ENCODE measurements at regions not wholly inside any gene's neighbourhood (a gene's known extent, or its start where the extent isn't known, plus 50 kb on each side); places are given as distances from the start of the nearest gene placed in this dataset.

- Mint-ChIP-seq H3K36me3 (ENCODE audit: low read depth) (no peaks in the 10 kb centered on the region), H3K27ac (no peak overlapping the region), H3K9me3 (no peaks in the 10 kb centered on the region), H3K4me1 (no peaks in the 10 kb centered on the region), H3K4me3 (no peak overlapping the region), H3K27me3 (peaks cover 3% of the 10 kb centered on the region)
- POLR2A ChIA-PET: no interaction called here
- CTCF ChIA-PET: no interaction called here
- no peak for DNase-seq
Observed at GRCh38 chr1:29958271-29958670, 721.9 kb downstream of the PTPRU start.

GRCh38 chr1:29956349-29957030 lies 720.2 kb downstream of the PTPRU start:
- Mint-ChIP-seq H3K27me3 (peaks cover 6% of the 10 kb centered on the region), H3K4me3 (no peak overlapping the region), H3K27ac (no peak overlapping the region), H3K36me3 (ENCODE audit: low read depth) (no peaks in the 10 kb centered on the region), H3K9me3 (no peaks in the 10 kb centered on the region), H3K4me1 (no peaks in the 10 kb centered on the region)
- POLR2A ChIA-PET: no interaction called here
- CTCF ChIA-PET: interaction anchor here (1.1 to 1.6 kb wide), 2 partner anchors 163 to 276 kb away, joined by 3 read pairs; no protein-coding TSS in a partner anchor
- DNase-seq: no peak

- H3K4me3 Mint-ChIP-seq: no peak overlapping the region
- no peaks in the 10 kb centered on the region for H3K4me1 Mint-ChIP-seq
- ChIA-PET CTCF (no interaction called here), POLR2A (no interaction called here)
- H3K36me3 Mint-ChIP-seq (ENCODE audit: low read depth): no peaks in the 10 kb centered on the region
- peaks cover 6% of the 10 kb centered on the region for H3K27me3 Mint-ChIP-seq
- DNase-seq: no peak
- H3K9me3 Mint-ChIP-seq: no peaks in the 10 kb centered on the region
- no peak overlapping the region for H3K27ac Mint-ChIP-seq
Observed at GRCh38 chr1:29954591-29954990, 718.3 kb downstream of the PTPRU start.

GRCh38 chr1:29953961-29954360 lies 717.6 kb downstream of the PTPRU start:
- Mint-ChIP-seq H3K27me3 (peaks cover 6% of the 10 kb centered on the region), H3K27ac (no peak overlapping the region), H3K36me3 (ENCODE audit: low read depth) (no peaks in the 10 kb centered on the region), H3K4me1 (no peaks in the 10 kb centered on the region), H3K4me3 (no peak overlapping the region), H3K9me3 (no peaks in the 10 kb centered on the region)
- ChIA-PET CTCF (no interaction called here), POLR2A (no interaction called here)
- DNase-seq: no peak

DNA sequence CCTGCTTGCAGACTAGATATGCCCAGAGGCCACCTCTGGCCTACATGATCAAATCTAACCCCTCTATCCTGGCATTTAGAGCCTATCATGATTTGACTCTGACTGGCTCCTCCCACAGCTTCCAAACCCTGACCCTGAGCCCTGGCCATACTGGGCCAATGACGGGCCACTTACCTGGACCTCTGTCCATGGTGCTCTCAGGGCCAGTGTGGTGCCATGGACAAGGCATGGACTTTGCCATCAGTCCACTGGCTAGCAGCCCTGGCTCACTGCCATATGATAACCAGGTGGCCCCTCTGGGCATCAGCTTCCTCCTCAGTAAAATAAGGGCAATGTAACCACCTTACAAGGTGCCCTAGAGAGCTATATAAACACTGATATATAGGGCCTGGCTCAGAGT lies 713.4 kb downstream of the PTPRU start:
- ChIA-PET POLR2A (no interaction called here), CTCF (no interaction called here)
- no peaks in the 10 kb centered on the region for H3K9me3 Mint-ChIP-seq
- no peak overlapping the region for H3K27ac Mint-ChIP-seq
- no peaks in the 10 kb centered on the region for H3K36me3 Mint-ChIP-seq (ENCODE audit: low read depth)
- H3K4me1 Mint-ChIP-seq: no peaks in the 10 kb centered on the region
- H3K4me3 Mint-ChIP-seq: no peak overlapping the region
- H3K27me3 Mint-ChIP-seq: peaks cover 7% of the 10 kb centered on the region
- DNase-seq: no peak

- Mint-ChIP-seq H3K27ac (no peak overlapping the region), H3K4me3 (no peak overlapping the region), H3K27me3 (peaks cover 7% of the 10 kb centered on the region), H3K9me3 (no peaks in the 10 kb centered on the region), H3K36me3 (ENCODE audit: low read depth) (no peaks in the 10 kb centered on the region), H3K4me1 (no peaks in the 10 kb centered on the region)
- no peak for DNase-seq
- CTCF ChIA-PET: no interaction called here
- POLR2A ChIA-PET: no interaction called here
Observed at GRCh38 chr1:29948581-29948980, 712.3 kb downstream of the PTPRU start.

- H3K36me3 Mint-ChIP-seq (ENCODE audit: low read depth): no peaks in the 10 kb centered on the region
- ChIA-PET CTCF (no interaction called here), POLR2A (no interaction called here)
- no peaks in the 10 kb centered on the region for H3K4me1 Mint-ChIP-seq
- H3K9me3 Mint-ChIP-seq: no peaks in the 10 kb centered on the region
- peaks cover 3% of the 10 kb centered on the region for H3K27me3 Mint-ChIP-seq
- no peak overlapping the region for H3K4me3 Mint-ChIP-seq
- no peak for DNase-seq
- H3K27ac Mint-ChIP-seq: no peak overlapping the region
Observed at GRCh38 chr1:29946057-29946456, 709.7 kb downstream of the PTPRU start.

GRCh38 chr1:29945426-29945825 lies 709.1 kb downstream of the PTPRU start:
- H3K27ac Mint-ChIP-seq: no peak overlapping the region
- H3K4me1 Mint-ChIP-seq: no peaks in the 10 kb centered on the region
- ChIA-PET POLR2A (no interaction called here), CTCF (no interaction called here)
- no peak overlapping the region for H3K4me3 Mint-ChIP-seq
- no peak for DNase-seq
- H3K36me3 Mint-ChIP-seq (ENCODE audit: low read depth): no peaks in the 10 kb centered on the region
- H3K27me3 Mint-ChIP-seq: peaks cover 3% of the 10 kb centered on the region
- no peaks in the 10 kb centered on the region for H3K9me3 Mint-ChIP-seq

GRCh38 chr1:29944253-29944905 lies 708.1 kb downstream of the PTPRU start:
- Mint-ChIP-seq H3K9me3 (no peaks in the 10 kb centered on the region), H3K4me1 (no peaks in the 10 kb centered on the region), H3K27ac (no peak overlapping the region), H3K36me3 (ENCODE audit: low read depth) (no peaks in the 10 kb centered on the region), H3K27me3 (peaks cover 6% of the 10 kb centered on the region), H3K4me3 (no peak overlapping the region)
- CTCF ChIA-PET: no interaction called here
- no peak for DNase-seq
- POLR2A ChIA-PET: no interaction called here

- Mint-ChIP-seq H3K9me3 (no peaks in the 10 kb centered on the region), H3K27me3 (peaks cover 6% of the 10 kb centered on the region), H3K36me3 (ENCODE audit: low read depth) (no peaks in the 10 kb centered on the region), H3K4me1 (no peaks in the 10 kb centered on the region), H3K27ac (no peak overlapping the region), H3K4me3 (no peak overlapping the region)
- CTCF ChIA-PET: no interaction called here
- no peak for DNase-seq
- POLR2A ChIA-PET: no interaction called here
Observed at GRCh38 chr1:29943034-29943433, 706.7 kb downstream of the PTPRU start.

DNA sequence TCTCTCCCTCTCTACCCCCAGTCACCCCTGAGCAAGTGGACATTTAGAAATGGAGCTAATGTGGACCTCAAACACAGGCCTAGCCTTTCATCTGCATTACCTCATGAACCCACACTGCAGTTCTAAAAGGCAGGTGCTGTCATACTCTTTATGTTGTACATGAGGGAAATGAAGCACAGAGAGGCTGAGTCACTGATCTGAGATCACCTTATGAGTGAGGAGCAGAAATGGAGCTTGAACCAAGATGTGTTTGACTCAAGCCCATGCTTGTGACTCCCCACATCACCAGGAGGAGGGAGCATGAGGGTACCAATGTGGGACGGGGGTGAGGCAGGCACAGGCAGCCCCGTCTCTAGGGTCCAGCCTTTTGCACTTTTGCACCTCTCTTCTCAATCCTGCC lies 702.8 kb downstream of the PTPRU start:
- Mint-ChIP-seq H3K9me3 (no peaks in the 10 kb centered on the region), H3K27me3 (peaks cover 2% of the 10 kb centered on the region), H3K4me1 (no peaks in the 10 kb centered on the region), H3K36me3 (ENCODE audit: low read depth) (no peaks in the 10 kb centered on the region), H3K4me3 (no peak overlapping the region), H3K27ac (no peak overlapping the region)
- no peak for DNase-seq
- ChIA-PET POLR2A (no interaction called here), CTCF (no interaction called here)

DNA sequence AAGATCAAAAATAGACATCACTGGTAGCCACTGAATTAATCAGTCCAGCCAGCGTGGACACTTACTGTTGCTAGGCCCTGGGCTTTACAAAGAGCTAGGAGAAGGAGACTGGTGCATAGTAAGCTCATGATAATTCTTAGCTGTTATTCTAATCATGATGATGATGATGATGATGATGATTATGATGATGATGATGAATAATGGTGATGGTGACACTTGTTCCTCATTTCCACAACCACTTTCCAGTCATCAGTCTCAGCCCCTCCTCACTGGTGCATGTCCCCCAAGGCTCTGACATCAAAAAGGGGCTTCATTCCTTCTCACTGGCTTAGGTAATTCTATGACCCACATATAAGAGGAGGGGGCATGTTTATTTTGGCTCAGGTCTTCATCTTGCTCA lies 701.0 kb downstream of the PTPRU start:
- peaks cover 2% of the 10 kb centered on the region for H3K27me3 Mint-ChIP-seq
- H3K9me3 Mint-ChIP-seq: no peaks in the 10 kb centered on the region
- no peak overlapping the region for H3K27ac Mint-ChIP-seq
- no peaks in the 10 kb centered on the region for H3K4me1 Mint-ChIP-seq
- no peak for DNase-seq
- ChIA-PET CTCF (no interaction called here), POLR2A (no interaction called here)
- H3K36me3 Mint-ChIP-seq (ENCODE audit: low read depth): no peaks in the 10 kb centered on the region
- H3K4me3 Mint-ChIP-seq: no peak overlapping the region

DNA sequence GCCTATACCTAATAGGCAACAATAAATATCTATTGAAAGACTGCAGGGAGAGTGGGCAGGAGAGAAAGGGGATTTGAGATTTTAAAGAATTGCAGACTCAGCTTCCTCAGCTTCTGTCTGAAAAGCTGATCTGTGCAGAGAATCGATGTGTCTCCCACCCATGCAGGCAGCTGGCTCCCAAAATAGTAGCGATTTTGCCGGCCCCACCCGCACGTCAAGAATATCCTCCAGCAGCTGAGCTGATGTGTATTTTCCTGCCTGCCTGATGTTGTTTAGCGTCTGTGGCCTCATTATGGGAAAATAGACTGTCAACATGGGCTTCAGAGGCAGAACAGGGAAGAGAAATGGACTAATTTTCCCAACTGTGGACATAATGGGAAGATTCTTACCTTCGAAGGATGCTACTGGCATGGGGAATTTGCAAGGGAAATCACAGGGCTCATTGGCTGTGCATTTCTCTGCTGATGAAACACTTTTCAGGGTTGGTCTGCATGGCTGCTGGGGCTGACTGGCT lies 699.8 kb downstream of the PTPRU start:
- no peaks in the 10 kb centered on the region for H3K4me1 Mint-ChIP-seq
- CTCF ChIA-PET: no interaction called here
- no peak for DNase-seq
- no peak overlapping the region for H3K27ac Mint-ChIP-seq
- no peak overlapping the region for H3K4me3 Mint-ChIP-seq
- peaks cover 2% of the 10 kb centered on the region for H3K27me3 Mint-ChIP-seq
- H3K36me3 Mint-ChIP-seq (ENCODE audit: low read depth): no peaks in the 10 kb centered on the region
- no peaks in the 10 kb centered on the region for H3K9me3 Mint-ChIP-seq
- POLR2A ChIA-PET: no interaction called here

GRCh38 chr1:29934255-29934772 lies 698.0 kb downstream of the PTPRU start:
- H3K4me1 Mint-ChIP-seq: no peaks in the 10 kb centered on the region
- CTCF ChIA-PET: interaction anchor here (1.1 kb wide), 1 partner anchor 141 kb away, joined by 4 read pairs; no protein-coding TSS in a partner anchor
- DNase-seq: no peak

More at GRCh38 chr1:29934255-29934772, 698.0 kb downstream of the PTPRU start:
- no peaks in the 10 kb centered on the region for H3K36me3 Mint-ChIP-seq (ENCODE audit: low read depth)
- H3K27me3 Mint-ChIP-seq: peaks cover 3% of the 10 kb centered on the region
- POLR2A ChIA-PET: no interaction called here
- H3K4me3 Mint-ChIP-seq: no peak overlapping the region
- no peak overlapping the region for H3K27ac Mint-ChIP-seq
- H3K9me3 Mint-ChIP-seq: no peaks in the 10 kb centered on the region
